Bronchial epithelial cell (primary cell): ENCODE measurements at regions not wholly inside any gene's neighbourhood (a gene's known extent, or its start where the extent isn't known, plus 50 kb on each side); places are given as distances from the start of the nearest gene placed in this dataset.

Experiments used
- DNase-seq: peaks from one replicate; pipeline ENCODE4 v3.0.0-alpha.2; 2010; ENCODE audit warnings: low read depth
- FAIRE-seq: peaks from 2 replicates; lab custom pipeline; 2011; peaks lifted over from hg19 to GRCh38; lab: Jason Lieb, UNC
- H3K27me3 ChIP-seq: 2 replicates; pipeline ENCODE4 v1.5.1; 2011; ENCODE audit warnings: low read length; ENCODE audit not compliant: control insufficient read depth, insufficient read depth
- H3K36me3 ChIP-seq: 2 replicates; pipeline ENCODE4 v1.5.1; 2011; ENCODE audit warnings: low read length; ENCODE audit not compliant: control insufficient read depth, insufficient read depth
- H3K4me3 ChIP-seq: 2 replicates; pipeline ENCODE4 v1.5.1; 2011; ENCODE audit warnings: mild to moderate bottlenecking, low read depth, low read length, control low read depth
- TF ChIP-seq, protein P1 (sequence below): IDR thresholded peaks from 2 replicates; pipeline ENCODE4 v1.5.1; 2011; ENCODE audit warnings: mild to moderate bottlenecking, moderate library complexity, low read length, control low read depth, inconsistent platforms; ENCODE audit not compliant: insufficient read depth, severe bottlenecking

- FAIRE-seq (no peak), DNase-seq (no peak)
- H3K36me3 ChIP-seq = no peaks in the 10 kb centered on the region
- TF ChIP-seq, protein P1, sequence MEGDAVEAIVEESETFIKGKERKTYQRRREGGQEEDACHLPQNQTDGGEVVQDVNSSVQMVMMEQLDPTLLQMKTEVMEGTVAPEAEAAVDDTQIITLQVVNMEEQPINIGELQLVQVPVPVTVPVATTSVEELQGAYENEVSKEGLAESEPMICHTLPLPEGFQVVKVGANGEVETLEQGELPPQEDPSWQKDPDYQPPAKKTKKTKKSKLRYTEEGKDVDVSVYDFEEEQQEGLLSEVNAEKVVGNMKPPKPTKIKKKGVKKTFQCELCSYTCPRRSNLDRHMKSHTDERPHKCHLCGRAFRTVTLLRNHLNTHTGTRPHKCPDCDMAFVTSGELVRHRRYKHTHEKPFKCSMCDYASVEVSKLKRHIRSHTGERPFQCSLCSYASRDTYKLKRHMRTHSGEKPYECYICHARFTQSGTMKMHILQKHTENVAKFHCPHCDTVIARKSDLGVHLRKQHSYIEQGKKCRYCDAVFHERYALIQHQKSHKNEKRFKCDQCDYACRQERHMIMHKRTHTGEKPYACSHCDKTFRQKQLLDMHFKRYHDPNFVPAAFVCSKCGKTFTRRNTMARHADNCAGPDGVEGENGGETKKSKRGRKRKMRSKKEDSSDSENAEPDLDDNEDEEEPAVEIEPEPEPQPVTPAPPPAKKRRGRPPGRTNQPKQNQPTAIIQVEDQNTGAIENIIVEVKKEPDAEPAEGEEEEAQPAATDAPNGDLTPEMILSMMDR = no peak
- H3K4me3 ChIP-seq = no peak overlapping the region
- H3K27me3 ChIP-seq = no peaks in the 10 kb centered on the region
Measured at GRCh38 chr3:5635746-5636145, 448.2 kb downstream of the EDEM1 start.

- Histone ChIP-seq H3K36me3 (no peaks in the 10 kb centered on the region), H3K4me3 (no peak overlapping the region), H3K27me3 (no peaks in the 10 kb centered on the region)
- no peak for FAIRE-seq
- TF ChIP-seq, protein P1 = no peak
- no peak for DNase-seq
Measured at GRCh38 chr3:5638550-5638949, 451.0 kb downstream of the EDEM1 start.

- Histone ChIP-seq H3K36me3 (no peaks in the 10 kb centered on the region), H3K4me3 (no peak overlapping the region), H3K27me3 (no peaks in the 10 kb centered on the region)
- DNase-seq (no peak), FAIRE-seq (no peak)
- TF ChIP-seq, protein P1 = no peak
Measured at GRCh38 chr3:5644773-5645670, 457.5 kb downstream of the EDEM1 start.

- FAIRE-seq (no peak), DNase-seq (no peak)
- Histone ChIP-seq H3K4me3 (no peak overlapping the region), H3K27me3 (no peaks in the 10 kb centered on the region), H3K36me3 (no peaks in the 10 kb centered on the region)
- TF ChIP-seq, protein P1 = no peak
Measured at GRCh38 chr3:5645692-5646410, 458.3 kb downstream of the EDEM1 start.

DNA sequence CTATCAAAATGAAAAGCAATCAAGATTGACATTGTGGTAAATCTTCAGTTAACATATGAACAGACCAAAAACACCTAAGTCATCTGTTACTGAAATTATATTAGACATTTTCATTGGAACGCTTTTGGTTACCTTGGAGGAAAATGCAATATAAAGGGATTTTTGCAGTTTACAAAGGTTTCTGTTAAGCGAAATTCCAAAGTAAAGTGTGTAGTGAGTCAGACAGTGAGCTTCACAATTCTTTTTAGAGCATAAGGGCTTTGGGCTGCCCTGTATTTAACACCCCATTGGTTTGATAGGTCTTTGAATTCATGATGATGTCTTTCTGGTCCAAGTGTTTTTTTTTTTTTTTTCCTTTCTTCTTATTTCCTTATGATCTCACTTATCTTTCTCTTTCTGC, 462.8 kb downstream of the EDEM1 start:
- no peak for DNase-seq
- Histone ChIP-seq H3K36me3 (no peaks in the 10 kb centered on the region), H3K4me3 (no peak overlapping the region), H3K27me3 (no peaks in the 10 kb centered on the region)
- no peak for FAIRE-seq
- TF ChIP-seq, protein P1 = no peak
